Adipocyte (in vitro differentiated cells): ENCODE measurements at regions not wholly inside any gene's neighbourhood (a gene's known extent, or its start where the extent isn't known, plus 50 kb on each side); places are given as distances from the start of the nearest gene placed in this dataset.
A peak's percentile ranks its signal among the peaks of the same experiment; 100 is the strongest.
"Not testable (repeated sequence)": the region's sequence is repeated elsewhere in the genome, so short reads cannot be mapped to it uniquely, and the experiment has no call there.

Source experiments
- DNase-seq: peaks from one replicate; pipeline ENCODE4 v3.0.0-alpha.2; 2015; ENCODE audit warnings: low read depth
- H3K27me3 ChIP-seq: replicated peaks from 2 replicates; pipeline ENCODE4 v1.7.0; 2013; ENCODE audit warnings: mild to moderate bottlenecking, low read length, moderate library complexity; ENCODE audit not compliant: control insufficient read depth, insufficient read depth
- H3K36me3 ChIP-seq: 2 replicates; pipeline ENCODE4 v1.7.0; 2013; ENCODE audit warnings: low read length, mild to moderate bottlenecking, moderate library complexity; ENCODE audit not compliant: control insufficient read depth, insufficient read depth, severe bottlenecking
- H3K4me1 ChIP-seq: 2 replicates; pipeline ENCODE4 v1.7.0; 2013; ENCODE audit warnings: mild to moderate bottlenecking, low read length, moderate library complexity; ENCODE audit not compliant: control insufficient read depth, insufficient read depth
- H3K4me3 ChIP-seq: 2 replicates; pipeline ENCODE4 v1.7.0; 2013; ENCODE audit warnings: mild to moderate bottlenecking, low read length, moderate library complexity
- H3K9ac ChIP-seq: 2 replicates; pipeline ENCODE4 v1.7.0; 2013; ENCODE audit warnings: mild to moderate bottlenecking, low read length, moderate library complexity
- H3K9me3 ChIP-seq: 2 replicates; pipeline ENCODE4 v1.7.0; 2013; ENCODE audit warnings: mild to moderate bottlenecking, low read length, moderate library complexity; ENCODE audit not compliant: control insufficient read depth

DNA sequence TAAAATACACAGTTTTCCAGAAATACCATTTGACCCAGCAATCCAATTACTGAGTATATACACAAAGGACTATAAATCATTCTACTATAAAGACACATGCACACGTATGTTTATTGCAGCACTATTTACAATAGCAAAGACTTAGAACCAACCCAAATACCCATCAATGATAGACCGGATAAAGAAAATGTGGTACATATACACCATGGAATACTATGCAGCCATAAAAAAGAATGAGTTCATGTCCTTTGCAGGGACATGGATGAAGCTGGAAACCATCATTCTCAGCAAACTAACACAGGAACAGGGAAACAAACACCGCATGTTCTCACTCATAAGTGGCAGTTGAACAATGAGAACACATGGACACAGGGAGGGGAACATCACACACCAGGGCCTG lies 495.4 kb upstream of the NRP1 start:
- H3K9ac ChIP-seq, DNase-seq, H3K4me1 ChIP-seq, H3K27me3 ChIP-seq, H3K36me3 ChIP-seq, H3K9me3 ChIP-seq, H3K4me3 ChIP-seq: not testable (repeated sequence)

DNA sequence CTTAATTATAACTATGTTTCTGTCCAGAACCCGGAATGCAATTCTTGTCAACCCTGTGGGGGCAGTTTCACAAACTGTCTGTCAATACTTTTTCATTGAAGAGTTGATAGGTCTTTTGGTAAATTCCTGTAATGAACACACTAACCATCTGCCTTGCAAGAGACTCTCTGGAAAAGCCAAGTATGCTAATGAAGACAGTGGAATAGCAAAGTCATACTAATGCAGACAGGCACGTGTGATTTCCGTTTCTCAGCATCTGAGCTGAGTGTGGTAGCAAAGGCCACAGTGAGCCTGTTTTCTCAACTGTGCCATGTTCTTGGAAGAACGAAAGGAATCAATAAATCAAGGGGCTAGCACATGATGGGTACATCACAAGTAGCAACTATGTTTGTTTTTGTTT lies 494.1 kb upstream of the NRP1 start:
- no peaks in the 10 kb centered on the region for H3K36me3 ChIP-seq
- no peaks in the 10 kb centered on the region for H3K4me1 ChIP-seq
- no peak for DNase-seq
- no peaks in the 10 kb centered on the region for H3K9me3 ChIP-seq
- no peak overlapping the region for H3K4me3 ChIP-seq
- no peaks in the 10 kb centered on the region for H3K27me3 ChIP-seq
- no peak overlapping the region for H3K9ac ChIP-seq

DNA sequence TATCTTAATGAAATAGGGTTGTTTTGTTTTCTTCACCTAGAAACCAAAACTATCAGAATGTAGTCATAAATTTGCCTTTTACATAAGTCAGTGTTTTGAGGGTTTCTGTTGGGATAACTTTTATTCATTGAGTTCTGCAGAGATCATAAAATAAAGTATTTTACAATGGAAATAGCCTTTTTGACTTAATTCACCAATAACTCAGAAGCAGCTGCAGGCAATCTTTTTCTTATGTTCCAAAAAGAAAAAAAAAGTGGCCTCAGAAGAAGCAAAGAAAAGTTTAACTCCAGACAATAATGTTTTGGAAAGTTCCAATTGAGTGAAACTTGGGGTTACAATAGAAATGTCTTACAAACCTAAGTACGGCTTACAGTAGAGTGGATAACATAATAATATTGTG lies 491.7 kb upstream of the NRP1 start:
- no peaks in the 10 kb centered on the region for H3K36me3 ChIP-seq
- no peak for DNase-seq

DNA sequence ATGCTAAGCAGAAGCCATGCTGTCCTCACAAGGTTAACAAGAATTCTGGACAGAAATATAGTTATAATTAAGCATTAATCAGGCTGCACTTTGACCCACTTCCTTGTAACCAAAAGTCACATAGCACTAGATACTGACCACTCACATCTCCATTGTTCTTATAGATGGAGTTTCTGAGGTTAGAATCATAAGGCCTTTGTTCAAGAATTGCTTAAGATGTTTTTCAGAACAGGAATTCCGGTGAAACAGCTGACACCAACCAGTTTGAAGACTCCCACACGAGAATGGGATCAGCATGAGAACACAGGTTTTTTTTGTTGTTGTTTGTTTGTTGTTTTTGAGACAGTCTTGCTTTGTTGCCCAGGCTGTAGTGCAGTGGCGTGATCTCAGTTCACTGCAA lies 488.3 kb upstream of the NRP1 start:
- Histone ChIP-seq H3K9ac (no peak overlapping the region), H3K9me3 (no peaks in the 10 kb centered on the region)

More for the DNA sequence above, 491.7 kb upstream of the NRP1 start:
- Histone ChIP-seq H3K9me3 (no peaks in the 10 kb centered on the region), H3K27me3 (no peaks in the 10 kb centered on the region), H3K4me3 (no peak overlapping the region), H3K4me1 (no peaks in the 10 kb centered on the region), H3K9ac (no peak overlapping the region)

DNA sequence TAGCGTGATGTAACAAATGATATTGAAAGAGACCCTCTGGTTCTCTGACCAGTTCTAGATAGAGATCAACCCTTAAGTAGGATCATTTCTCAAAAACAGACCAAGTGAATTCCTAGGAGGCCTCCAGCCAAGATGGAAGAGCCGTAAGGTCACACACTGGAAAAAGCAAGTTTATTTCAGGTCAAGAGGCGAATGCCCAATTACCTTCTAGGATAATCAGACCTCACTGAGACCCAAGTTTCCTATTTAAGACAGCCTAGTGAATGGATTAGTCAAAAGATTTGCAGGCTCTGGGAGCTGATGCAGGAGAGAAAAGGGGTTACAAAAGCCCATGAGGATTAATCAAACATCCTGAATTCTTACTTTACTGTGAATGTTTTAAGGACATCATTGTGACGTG lies 486.1 kb upstream of the NRP1 start:
- Histone ChIP-seq H3K36me3 (no peaks in the 10 kb centered on the region), H3K9me3 (no peaks in the 10 kb centered on the region)
- DNase-seq: no peak

More for the DNA sequence above, 488.3 kb upstream of the NRP1 start:
- DNase-seq: no peak
- Histone ChIP-seq H3K4me3 (no peak overlapping the region), H3K27me3 (no peaks in the 10 kb centered on the region), H3K4me1 (no peaks in the 10 kb centered on the region), H3K36me3 (no peaks in the 10 kb centered on the region)

DNA sequence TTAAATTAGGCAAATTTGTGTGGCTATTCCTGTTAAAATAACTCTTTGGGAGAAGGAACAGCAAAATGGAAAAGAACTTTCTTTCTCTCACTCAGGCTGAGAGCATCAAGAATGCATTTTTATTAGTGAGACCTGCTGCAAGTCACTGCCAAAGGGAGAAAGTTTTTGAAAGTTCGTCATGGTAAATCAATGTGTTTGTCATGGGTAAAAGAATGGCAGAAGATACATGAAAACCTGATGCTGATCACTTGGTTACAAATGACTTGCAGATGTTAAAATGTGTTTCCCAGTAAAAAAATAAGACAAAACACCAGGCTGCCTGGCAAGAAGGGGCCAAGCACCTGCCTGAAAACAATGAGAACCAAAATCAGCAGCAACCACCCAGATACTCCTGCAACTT lies 484.7 kb upstream of the NRP1 start:
- H3K4me1 ChIP-seq: no peaks in the 10 kb centered on the region
- H3K36me3 ChIP-seq: no peaks in the 10 kb centered on the region
- peak; percentile 19 for DNase-seq
- H3K9me3 ChIP-seq: no peaks in the 10 kb centered on the region
- H3K9ac ChIP-seq: no peak overlapping the region
- H3K4me3 ChIP-seq: no peak overlapping the region
- no peaks in the 10 kb centered on the region for H3K27me3 ChIP-seq

More for the DNA sequence above, 486.1 kb upstream of the NRP1 start:
- Histone ChIP-seq H3K9ac (no peak overlapping the region), H3K27me3 (no peaks in the 10 kb centered on the region), H3K4me1 (no peaks in the 10 kb centered on the region), H3K4me3 (no peak overlapping the region)

DNA sequence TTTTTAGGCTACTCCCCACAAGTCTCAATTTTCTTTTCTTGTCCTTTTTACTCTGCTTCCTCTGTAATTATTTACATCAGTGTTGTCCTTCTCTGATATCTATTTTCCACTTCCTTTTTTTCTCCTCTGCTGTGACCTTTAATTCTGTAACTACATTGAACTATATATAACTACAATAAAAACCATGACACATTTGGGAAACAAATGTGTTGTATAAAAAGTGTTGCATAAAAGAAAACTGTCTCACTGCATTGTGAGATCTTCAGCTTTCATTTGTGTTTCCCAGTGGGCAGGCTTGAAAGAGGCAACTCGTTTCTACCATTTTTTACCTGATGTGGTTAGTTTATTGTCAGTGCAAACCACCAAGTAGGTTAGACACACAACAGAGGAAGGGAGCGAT lies 483.9 kb upstream of the NRP1 start:
- Histone ChIP-seq H3K9me3 (no peaks in the 10 kb centered on the region), H3K4me1 (no peaks in the 10 kb centered on the region), H3K27me3 (no peaks in the 10 kb centered on the region), H3K4me3 (no peak overlapping the region), H3K9ac (no peak overlapping the region), H3K36me3 (no peaks in the 10 kb centered on the region)
- DNase-seq: no peak

DNA sequence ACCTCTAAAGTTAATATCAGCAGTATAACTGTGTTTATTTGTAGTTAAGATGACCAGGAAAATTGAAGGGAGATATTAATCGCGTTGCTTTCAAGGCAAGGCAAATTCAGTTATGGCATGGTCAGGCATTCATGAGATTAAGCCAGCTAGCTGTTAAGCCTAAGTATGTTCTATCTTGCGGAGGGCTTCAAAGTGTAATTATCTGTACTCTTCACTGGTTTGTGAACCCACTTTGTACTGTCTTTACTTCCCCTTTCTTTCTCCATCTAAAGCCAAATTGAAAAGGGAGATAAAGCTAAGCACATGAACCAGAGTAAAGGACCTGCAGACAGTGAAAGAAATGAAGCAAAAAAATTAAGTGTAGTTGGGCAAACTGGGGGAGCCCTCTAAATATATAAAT lies 483.1 kb upstream of the NRP1 start:
- Histone ChIP-seq H3K9ac (no peak overlapping the region), H3K36me3 (no peaks in the 10 kb centered on the region), H3K4me1 (no peaks in the 10 kb centered on the region), H3K9me3 (no peaks in the 10 kb centered on the region), H3K27me3 (no peaks in the 10 kb centered on the region), H3K4me3 (no peak overlapping the region)
- DNase-seq: no peak

DNA sequence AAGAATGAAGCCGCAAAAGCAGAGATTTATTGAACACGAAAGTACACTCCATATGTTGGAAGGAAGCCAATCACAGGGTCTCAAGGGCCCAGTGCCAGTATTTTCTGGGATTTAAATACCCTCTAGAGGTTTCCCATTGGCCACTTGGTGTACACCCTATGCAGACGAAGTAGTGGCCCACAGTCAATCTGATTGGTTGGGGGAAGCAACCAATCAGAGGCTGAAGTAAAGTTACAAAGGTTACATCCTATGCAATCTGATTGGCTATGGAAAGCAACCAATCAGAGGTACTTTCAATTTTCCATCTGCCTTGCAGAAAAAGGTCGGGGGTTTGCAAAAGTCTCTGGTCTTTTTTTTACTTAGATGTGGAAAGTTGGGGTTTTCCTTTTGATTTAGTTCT lies 481.3 kb upstream of the NRP1 start:
- H3K9me3 ChIP-seq: no peaks in the 10 kb centered on the region
- H3K36me3 ChIP-seq: no peaks in the 10 kb centered on the region
- DNase-seq: no peak
- no peak overlapping the region for H3K9ac ChIP-seq
- H3K4me1 ChIP-seq: no peaks in the 10 kb centered on the region
- no peak overlapping the region for H3K4me3 ChIP-seq
- no peaks in the 10 kb centered on the region for H3K27me3 ChIP-seq

DNA sequence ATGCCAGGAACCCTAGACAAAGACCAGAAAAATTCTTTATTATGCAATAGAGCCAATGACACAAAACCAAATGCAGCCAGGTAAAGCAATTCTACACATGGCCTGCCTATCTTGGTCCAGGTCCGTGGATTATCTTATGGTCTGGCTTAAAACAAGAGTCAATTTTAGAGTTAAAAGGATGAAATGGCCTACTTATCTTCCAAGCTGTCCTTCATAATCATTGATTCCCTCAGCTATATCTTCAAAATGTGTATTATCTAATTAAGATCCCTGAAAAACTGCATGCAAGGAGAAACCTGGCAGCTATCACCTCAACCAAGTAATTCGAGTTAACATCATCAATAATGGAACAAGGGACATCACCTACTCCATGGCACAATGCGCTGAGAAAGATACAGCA lies 479.4 kb upstream of the NRP1 start:
- H3K9ac ChIP-seq: no peak overlapping the region
- no peaks in the 10 kb centered on the region for H3K36me3 ChIP-seq
- no peaks in the 10 kb centered on the region for H3K9me3 ChIP-seq
- H3K4me1 ChIP-seq: no peaks in the 10 kb centered on the region
- H3K27me3 ChIP-seq: no peaks in the 10 kb centered on the region
- no peak for DNase-seq
- no peak overlapping the region for H3K4me3 ChIP-seq

DNA sequence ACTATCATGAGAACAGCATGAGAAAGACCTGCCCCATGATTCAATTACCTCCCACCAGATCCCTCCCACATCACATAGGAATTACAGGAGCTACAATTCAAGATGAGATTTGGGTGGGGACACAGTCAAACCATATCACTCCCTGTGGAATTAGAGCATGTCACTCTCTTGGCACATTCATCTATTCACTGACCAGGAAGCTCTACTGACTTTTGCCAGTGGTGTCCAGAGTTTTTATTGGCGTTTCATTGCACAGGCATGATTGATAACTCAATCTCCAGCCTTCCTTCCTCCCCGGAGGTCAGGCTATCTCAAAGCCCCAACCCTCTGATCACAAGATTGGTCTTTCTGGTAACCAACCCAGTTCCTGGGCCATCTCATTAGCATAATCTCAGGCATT lies 478.9 kb upstream of the NRP1 start:
- H3K27me3 ChIP-seq: no peaks in the 10 kb centered on the region
- no peak overlapping the region for H3K4me3 ChIP-seq
- no peaks in the 10 kb centered on the region for H3K4me1 ChIP-seq
- no peaks in the 10 kb centered on the region for H3K36me3 ChIP-seq
- H3K9ac ChIP-seq: no peak overlapping the region
- no peaks in the 10 kb centered on the region for H3K9me3 ChIP-seq
- no peak for DNase-seq

DNA sequence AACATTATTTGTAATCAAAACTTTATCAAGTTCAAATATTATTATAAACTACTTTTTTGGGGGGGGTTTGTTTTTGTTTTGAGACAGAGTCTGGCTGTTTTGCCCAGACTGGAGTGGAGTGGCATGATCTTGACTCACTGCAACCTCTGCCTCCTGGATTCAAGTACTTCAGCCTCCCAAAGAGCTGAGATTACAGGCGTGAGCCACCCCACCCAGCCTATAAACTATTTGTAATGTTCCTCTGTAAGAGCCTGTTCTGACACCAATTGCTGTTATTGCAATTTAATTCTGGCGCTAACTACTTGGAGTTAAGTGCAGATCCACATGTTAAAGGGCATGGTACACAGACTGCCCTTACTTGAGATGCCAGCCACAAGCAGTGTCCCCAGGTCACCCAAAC lies 478.1 kb upstream of the NRP1 start:
- H3K4me1 ChIP-seq: no peaks in the 10 kb centered on the region
- H3K9me3 ChIP-seq: no peaks in the 10 kb centered on the region
- no peak for DNase-seq
- H3K36me3 ChIP-seq: no peaks in the 10 kb centered on the region
- no peaks in the 10 kb centered on the region for H3K27me3 ChIP-seq
- no peak overlapping the region for H3K9ac ChIP-seq
- no peak overlapping the region for H3K4me3 ChIP-seq
